ENCODE measurements at regions not wholly inside any gene's neighbourhood (a gene's known extent, or its start where the extent isn't known, plus 50 kb on each side); places are given as distances from the start of the nearest gene placed in this dataset.

DNA sequence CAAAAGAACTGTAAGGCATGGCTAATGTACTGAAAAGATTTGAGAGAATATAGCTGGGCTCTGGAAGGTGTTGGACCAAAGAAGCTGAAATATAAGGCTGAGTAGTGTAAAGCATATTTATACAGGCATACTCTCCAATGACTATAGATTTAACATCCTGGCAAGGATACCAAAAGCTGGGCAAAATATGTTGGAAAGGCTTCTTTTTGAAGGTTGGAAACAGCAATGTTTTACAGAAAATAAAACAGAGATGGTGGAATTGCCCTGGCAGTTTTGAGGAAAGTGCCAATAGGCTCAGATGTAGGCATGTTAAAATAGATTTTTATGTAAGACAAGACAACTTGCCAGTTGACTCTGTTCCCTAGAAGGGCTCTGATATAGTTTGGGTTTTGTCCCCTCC lies 184.1 kb upstream of the SHISA6 start:
- ATAC-seq (no peak), DNase-seq (no peak)
- no peaks in the 10 kb centered on the region for H3K27me3 ChIP-seq
- H3K4me3 ChIP-seq: no peak overlapping the region
- TF ChIP-seq, protein P1, sequence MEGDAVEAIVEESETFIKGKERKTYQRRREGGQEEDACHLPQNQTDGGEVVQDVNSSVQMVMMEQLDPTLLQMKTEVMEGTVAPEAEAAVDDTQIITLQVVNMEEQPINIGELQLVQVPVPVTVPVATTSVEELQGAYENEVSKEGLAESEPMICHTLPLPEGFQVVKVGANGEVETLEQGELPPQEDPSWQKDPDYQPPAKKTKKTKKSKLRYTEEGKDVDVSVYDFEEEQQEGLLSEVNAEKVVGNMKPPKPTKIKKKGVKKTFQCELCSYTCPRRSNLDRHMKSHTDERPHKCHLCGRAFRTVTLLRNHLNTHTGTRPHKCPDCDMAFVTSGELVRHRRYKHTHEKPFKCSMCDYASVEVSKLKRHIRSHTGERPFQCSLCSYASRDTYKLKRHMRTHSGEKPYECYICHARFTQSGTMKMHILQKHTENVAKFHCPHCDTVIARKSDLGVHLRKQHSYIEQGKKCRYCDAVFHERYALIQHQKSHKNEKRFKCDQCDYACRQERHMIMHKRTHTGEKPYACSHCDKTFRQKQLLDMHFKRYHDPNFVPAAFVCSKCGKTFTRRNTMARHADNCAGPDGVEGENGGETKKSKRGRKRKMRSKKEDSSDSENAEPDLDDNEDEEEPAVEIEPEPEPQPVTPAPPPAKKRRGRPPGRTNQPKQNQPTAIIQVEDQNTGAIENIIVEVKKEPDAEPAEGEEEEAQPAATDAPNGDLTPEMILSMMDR (IDR thresholded peaks at IDR 0.05): no peak
- H3K9me3 ChIP-seq: peaks cover 0 to 11% of the 10 kb centered on the region in 2 donors
- no peaks in the 10 kb centered on the region for H3K36me3 ChIP-seq
- no peaks in the 10 kb centered on the region for H3K4me1 ChIP-seq
- H3K27ac ChIP-seq: no peak overlapping the region
- intact Hi-C loops (cut with DNase I): no loop called here

DNA sequence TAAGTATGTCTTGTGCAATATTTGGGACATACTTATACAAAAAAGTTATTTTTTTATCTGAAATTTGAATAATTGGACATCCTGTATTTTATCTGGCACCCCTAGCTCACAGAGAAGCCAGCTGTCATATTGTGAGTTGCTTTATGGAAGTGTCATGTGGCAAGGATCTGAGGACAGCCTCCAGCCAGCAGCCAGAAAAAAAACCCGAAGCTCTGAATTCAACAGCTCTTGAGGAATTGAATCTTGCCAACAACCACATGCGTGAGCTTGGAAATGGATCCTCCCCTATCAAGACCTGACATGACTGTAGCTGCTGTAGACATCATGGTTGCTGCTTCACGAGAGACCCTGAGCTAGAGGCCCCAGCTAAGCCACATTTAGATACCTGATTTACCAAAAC lies 187.2 kb upstream of the SHISA6 start:
- Histone ChIP-seq H3K27me3 (no peaks in the 10 kb centered on the region), H3K36me3 (no peaks in the 10 kb centered on the region), H3K4me3 (no peak overlapping the region), H3K4me1 (no peaks in the 10 kb centered on the region), H3K9me3 (no peaks in the 10 kb centered on the region), H3K27ac (no peak overlapping the region)
- TF ChIP-seq, protein P1 (IDR thresholded peaks at IDR 0.05): no peak
- no peak for ATAC-seq
- DNase-seq: no peak
- intact Hi-C loops (cut with DNase I): no loop called here

DNA sequence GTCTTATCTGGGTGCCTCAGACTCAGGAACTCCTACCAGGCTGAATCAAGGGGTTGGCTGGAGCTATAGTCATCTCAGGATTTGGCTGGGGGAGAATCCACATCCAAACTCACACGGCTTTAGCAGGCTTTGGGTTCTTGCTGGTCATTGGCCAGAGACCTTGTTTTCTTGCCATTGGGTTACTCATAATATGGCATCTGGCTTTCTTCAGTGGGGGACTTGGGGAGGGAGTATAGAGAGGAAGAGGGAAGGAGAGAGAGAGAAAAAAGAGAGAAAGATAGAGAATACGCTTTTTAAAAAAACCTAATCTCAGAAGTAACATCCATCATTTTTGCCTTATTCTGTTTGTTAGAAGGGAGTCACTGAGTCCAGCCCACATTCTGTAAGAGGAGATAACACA lies 191.5 kb upstream of the SHISA6 start:
- no peaks in the 10 kb centered on the region for H3K4me1 ChIP-seq
- no peaks in the 10 kb centered on the region for H3K27me3 ChIP-seq
- TF ChIP-seq, protein P1 (IDR thresholded peaks at IDR 0.05): no peak
- no peaks in the 10 kb centered on the region for H3K36me3 ChIP-seq
- H3K9me3 ChIP-seq: no peaks in the 10 kb centered on the region
- H3K4me3 ChIP-seq: no peak overlapping the region
- intact Hi-C loops (cut with DNase I): no loop called here
- no peak overlapping the region for H3K27ac ChIP-seq
- DNase-seq (no peak), ATAC-seq (no peak)

DNA sequence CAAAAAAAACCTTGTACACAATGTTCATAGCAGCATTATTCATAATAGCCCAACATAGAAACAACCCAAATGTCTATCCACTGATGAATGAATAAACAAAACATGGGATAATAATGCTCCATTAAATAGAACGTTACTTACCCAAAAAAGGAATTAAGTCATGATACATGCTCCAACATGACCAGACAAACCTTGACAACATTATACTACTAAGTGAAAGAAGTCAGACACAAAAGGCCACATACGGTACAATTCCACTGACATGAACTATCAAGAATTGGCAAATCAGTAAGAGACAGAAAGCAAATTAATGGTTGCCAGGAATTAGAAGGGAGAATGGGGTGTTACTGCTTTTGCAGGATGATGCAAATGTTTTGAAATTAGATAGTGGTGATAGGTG lies 193.8 kb upstream of the SHISA6 start:
- H3K4me1 ChIP-seq: no peaks in the 10 kb centered on the region
- H3K27me3 ChIP-seq: no peaks in the 10 kb centered on the region
- H3K9me3 ChIP-seq: peaks cover 0 to under 1% of the 10 kb centered on the region in 2 donors
- no peak overlapping the region for H3K4me3 ChIP-seq
- ATAC-seq: no peak
- H3K36me3 ChIP-seq: no peaks in the 10 kb centered on the region
- intact Hi-C loops (cut with DNase I): no loop called here
- no peak for DNase-seq
- no peak overlapping the region for H3K27ac ChIP-seq
- TF ChIP-seq, protein P1 (IDR thresholded peaks at IDR 0.05): no peak

DNA sequence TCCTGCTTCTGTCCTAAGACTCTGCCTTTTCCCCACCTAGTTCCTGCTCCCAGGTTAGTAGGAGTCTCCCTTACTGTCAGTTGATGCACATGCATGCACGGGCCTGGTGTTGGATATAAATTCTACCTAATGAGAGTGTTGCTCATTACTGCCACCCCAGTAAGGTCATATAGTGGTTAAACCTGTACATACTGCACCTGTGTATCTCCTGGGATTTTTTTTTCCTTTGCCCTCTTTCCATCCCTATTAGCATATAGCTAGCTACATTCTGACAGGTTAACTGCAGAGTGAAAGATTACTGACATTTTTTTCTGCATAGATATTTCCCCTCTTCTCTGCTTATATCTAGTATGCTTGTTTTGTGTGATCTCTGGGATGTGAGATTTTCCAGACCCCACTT lies 201.5 kb upstream of the PIRT start:
- Histone ChIP-seq H3K4me3 (no peak overlapping the region), H3K9me3 (peaks cover 0 to 8% of the 10 kb centered on the region in 2 donors), H3K27ac (no peak overlapping the region), H3K27me3 (no peaks in the 10 kb centered on the region), H3K36me3 (no peaks in the 10 kb centered on the region), H3K4me1 (no peaks in the 10 kb centered on the region)
- DNase-seq (no peak), ATAC-seq (no peak)
- TF ChIP-seq, protein P1 (IDR thresholded peaks at IDR 0.05): no peak
- intact Hi-C loops (cut with DNase I): no loop called here

Measured in left lung (tissue), 4 donors.